ENCODE measurements at regions not wholly inside any gene's neighbourhood (a gene's known extent, or its start where the extent isn't known, plus 50 kb on each side); places are given as distances from the start of the nearest gene placed in this dataset.

- no peak for DNase-seq (ENCODE audit: low spot score)
Measured at GRCh38 chr5:19369048-19369447, 619.0 kb downstream of the CDH18 start.

- DNase-seq (ENCODE audit: low spot score), result no peak
Measured at GRCh38 chr5:19369561-19369960, 618.4 kb downstream of the CDH18 start.

- DNase-seq (ENCODE audit: low spot score), result no peak
Measured at GRCh38 chr5:19370655-19371386, 617.2 kb downstream of the CDH18 start.

GRCh38 chr5:19388391-19388790 is 599.6 kb downstream of the CDH18 start:
- DNase-seq (ENCODE audit: low spot score), result no peak

GRCh38 chr5:19401032-19401431 is 587.0 kb downstream of the CDH18 start:
- no peak for DNase-seq (ENCODE audit: low spot score)

- no peak for DNase-seq (ENCODE audit: low spot score)
Measured at GRCh38 chr5:19406576-19407365, 581.2 kb downstream of the CDH18 start.

- DNase-seq (ENCODE audit: low spot score), result no peak
Measured at GRCh38 chr5:19408149-19408548, 579.9 kb downstream of the CDH18 start.

GRCh38 chr5:19411936-19412335 is 576.1 kb downstream of the CDH18 start:
- DNase-seq (ENCODE audit: low spot score), result no peak

Data from kidney capillary endothelial cell (primary cell).